Neural progenitor cell (in vitro differentiated cells): ENCODE measurements at regions not wholly inside any gene's neighbourhood (a gene's known extent, or its start where the extent isn't known, plus 50 kb on each side); places are given as distances from the start of the nearest gene placed in this dataset.

Experiments used
- DNase-seq: peaks from one replicate; pipeline ENCODE4 v3.0.0-alpha.2; 2016; ENCODE audit warnings: low spot score
- H2AFZ ChIP-seq: fragments of 200-600 bp; sonication (generic); replicated peaks from 2 replicates; pipeline ENCODE4 v1.6.1; 2016; ENCODE audit warnings: antibody characterized with exemption
- H3F3A ChIP-seq: fragments of 200-600 bp; sonication (generic); 2 replicates; pipeline ENCODE4 v1.6.1; 2016; ENCODE audit warnings: antibody characterized with exemption, low read depth
- H3K27ac ChIP-seq: fragments of 200-600 bp; sonication (generic); 2 replicates; pipeline ENCODE4 v1.5.1; 2016; ENCODE audit warnings: mild to moderate bottlenecking
- H3K27me3 ChIP-seq: fragments of 200-600 bp; sonication (generic); 2 replicates; pipeline ENCODE4 v1.6.1; 2016; ENCODE audit warnings: mild to moderate bottlenecking, moderate library complexity
- H3K36me3 ChIP-seq: fragments of 200-600 bp; sonication (generic); 2 replicates; pipeline ENCODE4 v1.5.1; 2016
- H3K4me1 ChIP-seq: fragments of 200-600 bp; sonication (generic); 2 replicates; pipeline ENCODE4 v1.6.1; 2016; ENCODE audit warnings: mixed run types
- H3K4me2 ChIP-seq: fragments of 200-600 bp; sonication (generic); 2 replicates; pipeline ENCODE4 v1.6.1; 2016
- H3K4me3 ChIP-seq: fragments of 200-600 bp; sonication (generic); 2 replicates; pipeline ENCODE4 v1.5.1; 2016
- H3K79me2 ChIP-seq: fragments of 200-600 bp; sonication (generic); 2 replicates; pipeline ENCODE4 v1.6.1; 2016; ENCODE audit warnings: low read depth
- H3K9ac ChIP-seq: fragments of 200-600 bp; sonication (generic); 2 replicates; pipeline ENCODE4 v1.6.1; 2016
- H3K9me3 ChIP-seq: fragments of 200-600 bp; sonication (generic); 2 replicates; pipeline ENCODE4 v1.5.1; 2016; ENCODE audit warnings: low read depth
- H4K20me1 ChIP-seq: fragments of 200-600 bp; sonication (generic); 2 replicates; pipeline ENCODE4 v1.6.1; 2016; ENCODE audit warnings: low read depth
- H3K27ac Mint-ChIP-seq: 3 replicates; pipeline ENCODE4 v1.8.0; 2021; ENCODE audit warnings: mixed read lengths
- H3K27me3 Mint-ChIP-seq: 2 replicates; pipeline ENCODE4 v1.8.0; 2022; ENCODE audit warnings: low read depth, mild to moderate bottlenecking, inconsistent platforms, moderate library complexity, mixed read lengths; ENCODE audit not compliant: insufficient read depth
- H3K36me3 Mint-ChIP-seq: 3 replicates; pipeline ENCODE4 v1.8.0; 2021; ENCODE audit warnings: mixed read lengths
- H3K4me1 Mint-ChIP-seq: 3 replicates; pipeline ENCODE4 v1.8.0; 2021; ENCODE audit warnings: mixed read lengths
- H3K4me3 Mint-ChIP-seq: 3 replicates; pipeline ENCODE4 v1.8.0; 2021; ENCODE audit warnings: mild to moderate bottlenecking, moderate library complexity, mixed read lengths
- H3K9me3 Mint-ChIP-seq: 3 replicates; pipeline ENCODE4 v1.8.0; 2020; ENCODE audit warnings: mixed read lengths
- CTCF ChIP-seq: fragments of 200-600 bp; sonication (generic); IDR thresholded peaks from 2 replicates; pipeline ENCODE4 v1.5.1; 2017; ENCODE audit warnings: antibody characterized with exemption, mild to moderate bottlenecking
- EZH2 ChIP-seq: fragments of 200-600 bp; sonication (generic); IDR thresholded peaks from 2 replicates; pipeline ENCODE4 v1.6.1; 2017; ENCODE audit warnings: antibody characterized with exemption, mild to moderate bottlenecking, moderate library complexity
- EZH2phosphoT487 ChIP-seq: fragments of 200-600 bp; sonication (generic); IDR thresholded peaks from 2 replicates; pipeline ENCODE4 v1.6.1; 2017; ENCODE audit warnings: antibody characterized with exemption

- Histone ChIP-seq H3K4me3 (no peak overlapping the region), H3K79me2 (no peaks in the 10 kb centered on the region), H2AFZ (no peak overlapping the region), H3K9ac (no peak overlapping the region), H3K9me3 (no peaks in the 10 kb centered on the region), H4K20me1 (peaks cover 6% of the 10 kb centered on the region), H3K27ac (no peak overlapping the region), H3K27me3 (no peaks in the 10 kb centered on the region), H3K36me3 (no peaks in the 10 kb centered on the region), H3F3A (peaks cover 7% of the 10 kb centered on the region), H3K4me1 (peaks cover 14% of the 10 kb centered on the region), H3K4me2 (no peak overlapping the region)
- no peak for DNase-seq
- H3K4me1 Mint-ChIP-seq = no peaks in the 10 kb centered on the region
- H3K27ac Mint-ChIP-seq = no peak overlapping the region
- H3K9me3 Mint-ChIP-seq = no peaks in the 10 kb centered on the region
- peaks cover 4% of the 10 kb centered on the region for H3K27me3 Mint-ChIP-seq
- no peaks in the 10 kb centered on the region for H3K36me3 Mint-ChIP-seq
- H3K4me3 Mint-ChIP-seq = no peak overlapping the region
- TF ChIP-seq EZH2 (no peak), EZH2phosphoT487 (no peak), CTCF (no peak)
Measured at GRCh38 chr9:93900971-93901861, 53.9 kb downstream of the BARX1 start.

- Mint-ChIP-seq H3K4me3 (no peak overlapping the region), H3K27me3 (peaks cover 4% of the 10 kb centered on the region), H3K4me1 (no peaks in the 10 kb centered on the region), H3K9me3 (no peaks in the 10 kb centered on the region), H3K27ac (no peak overlapping the region), H3K36me3 (no peaks in the 10 kb centered on the region)
- no peaks in the 10 kb centered on the region for H3K79me2 ChIP-seq
- H3K9ac ChIP-seq = no peak overlapping the region
- peaks cover 6% of the 10 kb centered on the region for H4K20me1 ChIP-seq
- H3K36me3 ChIP-seq = no peaks in the 10 kb centered on the region
- DNase-seq = no peak
- H3K27ac ChIP-seq = no peak overlapping the region
- TF ChIP-seq EZH2 (no peak), EZH2phosphoT487 (no peak), CTCF (no peak)
- H2AFZ ChIP-seq = no peak overlapping the region
- H3K9me3 ChIP-seq = no peaks in the 10 kb centered on the region
- peaks cover 14% of the 10 kb centered on the region for H3K4me1 ChIP-seq
- H3F3A ChIP-seq = peaks cover 7% of the 10 kb centered on the region
- no peak overlapping the region for H3K4me2 ChIP-seq
- H3K4me3 ChIP-seq = no peak overlapping the region
- no peaks in the 10 kb centered on the region for H3K27me3 ChIP-seq
Measured at GRCh38 chr9:93900436-93900819, 54.7 kb downstream of the BARX1 start.

- no peak overlapping the region for H3K4me3 ChIP-seq
- H3K4me3 Mint-ChIP-seq = no peak overlapping the region
- peaks cover 7% of the 10 kb centered on the region for H3F3A ChIP-seq
- H3K9me3 ChIP-seq = no peaks in the 10 kb centered on the region
- no peak overlapping the region for H3K27ac Mint-ChIP-seq
- no peak for DNase-seq
- TF ChIP-seq EZH2phosphoT487 = no peak
- no peak for TF ChIP-seq CTCF
- no peak for TF ChIP-seq EZH2
- peaks cover 4% of the 10 kb centered on the region for H3K27me3 Mint-ChIP-seq
- no peaks in the 10 kb centered on the region for H3K79me2 ChIP-seq
- H2AFZ ChIP-seq = no peak overlapping the region
- no peaks in the 10 kb centered on the region for H3K36me3 ChIP-seq
- H3K4me1 Mint-ChIP-seq = no peaks in the 10 kb centered on the region
- no peak overlapping the region for H3K9ac ChIP-seq
- no peaks in the 10 kb centered on the region for H3K27me3 ChIP-seq
- no peaks in the 10 kb centered on the region for H3K9me3 Mint-ChIP-seq
- peaks cover 6% of the 10 kb centered on the region for H4K20me1 ChIP-seq
- H3K36me3 Mint-ChIP-seq = no peaks in the 10 kb centered on the region
- no peak overlapping the region for H3K4me2 ChIP-seq
- peaks cover 14% of the 10 kb centered on the region for H3K4me1 ChIP-seq
- H3K27ac ChIP-seq = no peak overlapping the region
Measured at GRCh38 chr9:93899609-93900435, 55.3 kb downstream of the BARX1 start.
